Daoy (cell line): ENCODE measurements at regions not wholly inside any gene's neighbourhood (a gene's known extent, or its start where the extent isn't known, plus 50 kb on each side); places are given as distances from the start of the nearest gene placed in this dataset.
"Not testable (repeated sequence)": the region's sequence is repeated elsewhere in the genome, so short reads cannot be mapped to it uniquely, and the experiment has no call there.

Source experiments
- DNase-seq: peaks from one replicate; pipeline ENCODE4 v3.0.0-alpha.2; 2015; ENCODE audit warnings: low read depth

- not testable (repeated sequence) for DNase-seq
These were observed 185.5 kb downstream of the ANXA1 start for GRCh38 chr9:73337182-73337581.

- no peak for DNase-seq
These were observed 192.4 kb downstream of the ANXA1 start for GRCh38 chr9:73344060-73344459.

GRCh38 chr9:73347123-73347522 lies 195.5 kb downstream of the ANXA1 start:
- DNase-seq, result no peak

GRCh38 chr9:73347720-73348119 lies 196.1 kb downstream of the ANXA1 start:
- DNase-seq, result peak; percentile 2

GRCh38 chr9:73348471-73348870 lies 196.8 kb downstream of the ANXA1 start:
- peak; percentile 7 for DNase-seq

GRCh38 chr9:73349476-73349875 lies 197.8 kb downstream of the ANXA1 start:
- no peak for DNase-seq

GRCh38 chr9:73357607-73358006 lies 205.9 kb downstream of the ANXA1 start:
- DNase-seq, result no peak

GRCh38 chr9:73370053-73370452 lies 218.4 kb downstream of the ANXA1 start:
- peak; percentile 73 for DNase-seq

- DNase-seq, result no peak
These were observed 220.1 kb downstream of the ANXA1 start for GRCh38 chr9:73371801-73372200.

- no peak for DNase-seq
These were observed 228.7 kb downstream of the ANXA1 start for GRCh38 chr9:73380411-73380810.

- peak; percentile 5 for DNase-seq
These were observed 250.7 kb downstream of the ANXA1 start for GRCh38 chr9:73402081-73403028.

GRCh38 chr9:73411494-73411893 lies 259.8 kb downstream of the ANXA1 start:
- no peak for DNase-seq

- no peak for DNase-seq
These were observed 261.2 kb downstream of the ANXA1 start for GRCh38 chr9:73412874-73413273.

GRCh38 chr9:73423891-73424290 lies 272.2 kb downstream of the ANXA1 start:
- DNase-seq, result peak; percentile 4

GRCh38 chr9:73426269-73426668 lies 274.6 kb downstream of the ANXA1 start:
- DNase-seq, result no peak

GRCh38 chr9:73434826-73435225 lies 283.2 kb downstream of the ANXA1 start:
- DNase-seq, result no peak

- DNase-seq, result peak; percentile 17
These were observed 286.1 kb downstream of the ANXA1 start for GRCh38 chr9:73437758-73438157.

GRCh38 chr9:73439839-73440238 lies 288.2 kb downstream of the ANXA1 start:
- DNase-seq, result not testable (repeated sequence)

- no peak for DNase-seq
These were observed 289.6 kb downstream of the ANXA1 start for GRCh38 chr9:73441223-73441622.

GRCh38 chr9:73441890-73442818 lies 290.5 kb downstream of the ANXA1 start:
- DNase-seq, result peak; percentile 22

- no peak for DNase-seq
These were observed 293.2 kb downstream of the ANXA1 start for GRCh38 chr9:73444821-73445220.

GRCh38 chr9:73445384-73445783 lies 293.7 kb downstream of the ANXA1 start:
- not testable (repeated sequence) for DNase-seq
